ENCODE measurements at regions not wholly inside any gene's neighbourhood (a gene's known extent, or its start where the extent isn't known, plus 50 kb on each side); places are given as distances from the start of the nearest gene placed in this dataset.

DNA sequence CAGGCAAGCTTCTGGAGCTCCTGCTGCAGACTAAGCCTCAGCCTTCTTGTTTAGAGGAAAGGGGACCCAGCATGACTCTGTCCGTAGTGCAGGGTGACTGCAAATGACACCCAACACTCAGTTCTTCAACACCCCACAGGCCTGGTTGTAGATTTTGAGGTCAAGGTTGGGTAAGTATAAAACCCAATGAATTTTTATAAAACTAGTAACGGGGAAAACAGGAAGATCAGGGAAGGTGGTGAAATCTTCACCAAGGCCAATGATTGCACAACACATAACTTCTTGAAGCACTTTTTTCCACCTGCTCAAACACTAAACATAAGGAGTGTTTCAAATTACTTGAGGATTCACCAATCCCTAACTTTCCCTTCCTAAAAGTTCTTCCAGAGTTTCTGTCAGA, 89.4 kb upstream of the JAK1 start:
- in situ Hi-C loops (cut with HindIII; ENCODE audit: low pct_ligation_motif_present, low sequenced_read_pairs): no loop called here
- Histone ChIP-seq H3K36me3 (replicated peaks) (no peaks in the 10 kb centered on the region), H3K27me3 (replicated peaks) (no peaks in the 10 kb centered on the region), H3K4me3 (ENCODE audit: low read depth, low read length) (no peak overlapping the region), H3K27ac (no peak overlapping the region)
- TF ChIP-seq, protein P1, sequence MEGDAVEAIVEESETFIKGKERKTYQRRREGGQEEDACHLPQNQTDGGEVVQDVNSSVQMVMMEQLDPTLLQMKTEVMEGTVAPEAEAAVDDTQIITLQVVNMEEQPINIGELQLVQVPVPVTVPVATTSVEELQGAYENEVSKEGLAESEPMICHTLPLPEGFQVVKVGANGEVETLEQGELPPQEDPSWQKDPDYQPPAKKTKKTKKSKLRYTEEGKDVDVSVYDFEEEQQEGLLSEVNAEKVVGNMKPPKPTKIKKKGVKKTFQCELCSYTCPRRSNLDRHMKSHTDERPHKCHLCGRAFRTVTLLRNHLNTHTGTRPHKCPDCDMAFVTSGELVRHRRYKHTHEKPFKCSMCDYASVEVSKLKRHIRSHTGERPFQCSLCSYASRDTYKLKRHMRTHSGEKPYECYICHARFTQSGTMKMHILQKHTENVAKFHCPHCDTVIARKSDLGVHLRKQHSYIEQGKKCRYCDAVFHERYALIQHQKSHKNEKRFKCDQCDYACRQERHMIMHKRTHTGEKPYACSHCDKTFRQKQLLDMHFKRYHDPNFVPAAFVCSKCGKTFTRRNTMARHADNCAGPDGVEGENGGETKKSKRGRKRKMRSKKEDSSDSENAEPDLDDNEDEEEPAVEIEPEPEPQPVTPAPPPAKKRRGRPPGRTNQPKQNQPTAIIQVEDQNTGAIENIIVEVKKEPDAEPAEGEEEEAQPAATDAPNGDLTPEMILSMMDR (IDR thresholded peaks at IDR 0.05; ENCODE audit: low read depth, low read length, missing control alignments): no peak
- no peak for DNase-seq

DNA sequence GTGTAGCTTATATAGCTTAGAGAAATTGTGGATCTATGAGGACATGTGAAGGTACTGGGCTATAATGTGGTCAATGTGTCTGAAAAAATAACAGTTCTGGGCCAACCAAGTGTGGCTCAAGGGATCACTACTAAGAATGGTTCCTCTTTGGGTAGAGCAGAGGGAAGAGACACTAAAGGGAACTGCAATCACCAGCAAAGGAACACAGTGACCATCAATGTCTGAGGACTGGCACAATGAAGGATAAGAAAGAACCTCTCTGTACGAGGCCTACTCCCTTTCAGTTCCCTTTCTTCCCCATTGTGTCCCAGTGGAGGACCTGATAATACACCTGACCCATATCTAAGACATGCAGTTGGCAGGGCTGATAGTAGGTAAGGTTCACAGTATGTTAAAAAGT, 89.9 kb upstream of the JAK1 start:
- Histone ChIP-seq H3K27ac (no peak overlapping the region), H3K4me3 (ENCODE audit: low read depth, low read length) (no peak overlapping the region), H3K36me3 (replicated peaks) (no peaks in the 10 kb centered on the region), H3K27me3 (replicated peaks) (no peaks in the 10 kb centered on the region)
- in situ Hi-C loops (cut with HindIII; ENCODE audit: low pct_ligation_motif_present, low sequenced_read_pairs): no loop called here
- DNase-seq: no peak
- TF ChIP-seq, protein P1 (IDR thresholded peaks at IDR 0.05; ENCODE audit: low read depth, low read length, missing control alignments): no peak

DNA sequence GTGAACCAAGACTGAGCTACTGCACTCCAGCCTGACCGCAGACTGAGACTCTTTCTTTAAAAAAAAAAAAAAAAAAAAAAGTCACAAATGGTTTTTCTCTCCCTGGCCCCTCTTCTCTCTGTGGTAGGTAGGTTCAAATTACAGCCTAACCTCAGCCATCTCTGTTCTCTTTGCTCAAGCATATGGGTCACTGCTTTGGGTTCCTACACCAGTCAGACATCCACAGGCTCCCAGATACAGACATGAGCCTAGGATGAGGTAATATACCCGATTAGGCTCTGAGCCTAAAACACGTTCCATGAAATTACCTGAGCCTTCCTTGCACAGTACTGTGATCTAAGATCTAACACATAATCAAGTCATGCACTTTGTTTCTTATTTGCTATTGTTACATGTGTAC, 90.5 kb upstream of the JAK1 start:
- H3K4me3 ChIP-seq (ENCODE audit: low read depth, low read length): no peak overlapping the region
- no peak overlapping the region for H3K27ac ChIP-seq
- TF ChIP-seq, protein P1 (IDR thresholded peaks at IDR 0.05; ENCODE audit: low read depth, low read length, missing control alignments): no peak
- no peak for DNase-seq
- no peaks in the 10 kb centered on the region for H3K27me3 ChIP-seq (replicated peaks)
- no peaks in the 10 kb centered on the region for H3K36me3 ChIP-seq (replicated peaks)
- in situ Hi-C loops (cut with HindIII; ENCODE audit: low pct_ligation_motif_present, low sequenced_read_pairs): no loop called here

DNA sequence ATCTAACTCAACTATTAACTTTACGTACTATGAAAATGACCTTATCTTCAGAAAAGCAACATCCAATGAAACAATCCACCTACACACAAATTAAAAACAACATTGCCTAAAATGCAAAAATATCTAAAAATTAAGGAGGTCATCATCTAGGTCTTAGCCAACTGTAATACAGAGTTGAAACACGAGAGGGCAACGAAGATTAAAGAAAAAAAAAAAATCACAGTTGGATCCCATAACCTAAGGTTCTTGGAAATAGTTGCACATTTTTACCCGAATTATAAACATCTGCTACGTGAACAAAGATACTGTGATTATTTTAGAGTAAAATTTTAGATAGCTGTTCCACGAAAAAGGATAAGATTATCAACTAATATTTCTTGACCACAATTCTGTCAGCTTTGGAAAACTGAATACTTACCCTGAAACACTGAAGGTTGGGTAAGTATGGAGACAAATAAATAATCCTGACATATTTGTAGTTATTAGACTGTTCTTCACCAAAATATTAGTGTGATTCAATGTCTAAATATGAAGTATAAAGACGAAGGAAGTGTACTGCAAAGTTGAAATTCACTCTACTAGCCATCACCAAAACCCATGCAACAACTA, 88.0 kb upstream of the AK4 start:
- no peak overlapping the region for H3K27ac ChIP-seq
- TF ChIP-seq, protein P1 (IDR thresholded peaks at IDR 0.05; ENCODE audit: low read depth, low read length, missing control alignments): peak; percentile 41
- no peak overlapping the region for H3K4me3 ChIP-seq (ENCODE audit: low read depth, low read length)
- in situ Hi-C loops (cut with HindIII; ENCODE audit: low pct_ligation_motif_present, low sequenced_read_pairs): no loop called here
- no peak for DNase-seq
- no peaks in the 10 kb centered on the region for H3K27me3 ChIP-seq (replicated peaks)
- no peaks in the 10 kb centered on the region for H3K36me3 ChIP-seq (replicated peaks)

DNA sequence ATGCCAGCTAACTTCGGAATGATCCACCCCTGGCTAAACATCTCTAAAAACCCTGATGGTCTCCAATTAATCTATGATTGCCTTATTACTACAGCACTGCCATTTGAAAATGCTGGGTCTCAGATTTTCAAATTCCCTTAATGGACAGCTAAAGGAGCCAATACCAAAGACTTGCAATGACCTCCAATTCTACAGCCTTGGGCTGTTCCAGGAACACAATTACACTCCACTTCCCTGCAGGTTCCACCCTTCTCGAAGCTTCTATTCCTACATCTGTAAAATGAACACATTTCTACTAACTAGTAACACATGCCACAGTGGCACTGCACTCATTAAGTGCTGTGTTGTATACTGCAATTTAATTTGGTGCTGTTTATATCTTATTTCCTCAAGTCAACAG, 85.7 kb upstream of the AK4 start:
- in situ Hi-C loops (cut with HindIII; ENCODE audit: low pct_ligation_motif_present, low sequenced_read_pairs): no loop called here
- no peak for DNase-seq
- TF ChIP-seq, protein P1 (IDR thresholded peaks at IDR 0.05; ENCODE audit: low read depth, low read length, missing control alignments): no peak
- Histone ChIP-seq H3K27ac (no peak overlapping the region), H3K27me3 (replicated peaks) (no peaks in the 10 kb centered on the region), H3K4me3 (ENCODE audit: low read depth, low read length) (no peak overlapping the region), H3K36me3 (replicated peaks) (no peaks in the 10 kb centered on the region)

DNA sequence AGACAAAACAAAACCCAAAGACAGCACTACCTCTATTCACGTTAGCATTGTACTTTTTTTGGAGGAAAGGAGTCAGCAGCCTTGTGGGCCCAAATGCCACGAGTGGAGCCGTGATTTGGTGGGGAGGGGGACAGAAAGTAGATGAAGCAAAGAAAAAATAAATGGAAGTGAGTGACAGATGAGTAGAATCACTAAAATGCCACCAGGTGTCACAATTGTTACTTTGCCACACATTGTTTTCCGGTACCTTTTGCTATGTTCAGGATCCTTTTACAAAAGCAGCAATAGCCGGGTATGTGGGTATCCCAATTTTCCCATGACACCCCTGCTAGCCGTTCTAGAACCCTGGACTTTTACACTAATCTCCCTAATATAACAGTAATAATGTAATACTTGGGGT, 85.0 kb upstream of the AK4 start:
- no peak for DNase-seq
- no peak overlapping the region for H3K4me3 ChIP-seq (ENCODE audit: low read depth, low read length)

More for the DNA sequence above, 85.0 kb upstream of the AK4 start:
- TF ChIP-seq, protein P1 (IDR thresholded peaks at IDR 0.05; ENCODE audit: low read depth, low read length, missing control alignments): no peak
- no peak overlapping the region for H3K27ac ChIP-seq
- in situ Hi-C loops (cut with HindIII; ENCODE audit: low pct_ligation_motif_present, low sequenced_read_pairs): no loop called here
- no peaks in the 10 kb centered on the region for H3K36me3 ChIP-seq (replicated peaks)
- H3K27me3 ChIP-seq (replicated peaks): no peaks in the 10 kb centered on the region
